Panc1 (cell line): ENCODE measurements at regions not wholly inside any gene's neighbourhood (a gene's known extent, or its start where the extent isn't known, plus 50 kb on each side); places are given as distances from the start of the nearest gene placed in this dataset.

ENCODE experiments used
- CTCF ChIP-seq: fragments of 450-650 bp; IDR thresholded peaks from 2 replicates; pipeline ENCODE4 v1.5.1; 2017; ENCODE audit warnings: mild to moderate bottlenecking
- POLR2AphosphoS5 ChIP-seq: IDR thresholded peaks from 2 replicates; pipeline ENCODE4 v1.6.1; 2012; ENCODE audit warnings: mild to moderate bottlenecking, low read depth, low read length, moderate library complexity
- TCF7L2 ChIP-seq: IDR thresholded peaks from 2 replicates; pipeline ENCODE4 v1.6.1; 2011; ENCODE audit warnings: mild to moderate bottlenecking, low read depth, low read length, inconsistent platforms

GRCh38 chr20:17810062-17810631, 110.4 kb downstream of the BANF2 start:
- TF ChIP-seq POLR2AphosphoS5 (no peak), CTCF (no peak), TCF7L2 (no peak)
